Stimulated activated CD4-positive, alpha-beta T cell treated with anti-CD3 and anti-CD28 coated beads, Interleukin-2, amount 100 ng/mL, for 48 hours (primary cell): ENCODE measurements at regions not wholly inside any gene's neighbourhood (a gene's known extent, or its start where the extent isn't known, plus 50 kb on each side); places are given as distances from the start of the nearest gene placed in this dataset.
"Not testable (repeated sequence)": the region's sequence is repeated elsewhere in the genome, so short reads cannot be mapped to it uniquely, and the experiment has no call there.

ENCODE experiments used
- DNase-seq, 2 donors: peaks; one replicate each; pipeline ENCODE4 v3.0.0-alpha.2; 2020

DNA sequence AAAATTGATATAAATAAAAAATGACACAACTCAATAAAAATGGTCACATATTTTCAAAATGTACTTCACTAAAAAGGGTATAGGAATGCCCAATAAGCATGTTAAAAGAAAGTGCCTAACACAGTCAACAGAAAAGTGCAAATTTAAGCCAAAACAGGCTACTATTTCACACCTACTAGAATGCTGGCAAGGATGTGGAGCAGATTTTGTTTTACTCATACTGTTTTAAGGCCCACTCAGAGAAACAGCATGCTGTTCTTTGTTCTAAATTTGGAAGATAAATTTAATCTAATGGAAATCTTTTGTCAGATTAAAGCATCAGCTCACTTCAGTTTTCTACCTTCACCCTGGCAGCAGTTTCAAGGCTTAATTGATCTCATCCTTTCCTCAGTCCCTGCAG, 576.8 kb upstream of the HS3ST1 start:
- DNase-seq: no peak

- DNase-seq: not testable (repeated sequence)
These were observed 567.9 kb upstream of the HS3ST1 start for GRCh38 chr4:11996581-11996980.

DNA sequence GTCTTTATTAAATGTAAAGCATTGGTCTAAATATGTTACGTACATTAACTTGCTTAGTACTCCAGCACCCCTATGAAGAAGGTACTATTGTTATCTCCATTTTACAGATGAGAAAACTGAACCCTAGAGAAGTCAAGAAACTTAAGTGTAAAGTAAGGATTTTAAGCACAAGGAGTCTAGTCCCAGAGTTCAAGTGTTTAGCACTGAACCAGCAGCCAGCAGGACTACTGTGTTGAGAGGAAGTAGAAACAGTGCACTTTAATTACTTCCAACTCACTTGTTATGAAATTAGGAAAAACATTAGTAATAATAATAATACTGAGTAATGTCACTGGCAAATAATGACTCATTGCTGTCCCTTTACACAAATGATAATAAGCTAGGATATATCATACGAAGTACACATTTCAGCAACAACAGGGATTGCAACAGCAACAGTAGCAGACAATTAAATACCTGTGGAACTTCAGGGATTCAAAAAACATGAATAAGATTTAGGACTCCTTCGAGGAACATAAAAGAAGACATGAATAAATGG, 548.1 kb upstream of the HS3ST1 start:
- DNase-seq: no peak

DNA sequence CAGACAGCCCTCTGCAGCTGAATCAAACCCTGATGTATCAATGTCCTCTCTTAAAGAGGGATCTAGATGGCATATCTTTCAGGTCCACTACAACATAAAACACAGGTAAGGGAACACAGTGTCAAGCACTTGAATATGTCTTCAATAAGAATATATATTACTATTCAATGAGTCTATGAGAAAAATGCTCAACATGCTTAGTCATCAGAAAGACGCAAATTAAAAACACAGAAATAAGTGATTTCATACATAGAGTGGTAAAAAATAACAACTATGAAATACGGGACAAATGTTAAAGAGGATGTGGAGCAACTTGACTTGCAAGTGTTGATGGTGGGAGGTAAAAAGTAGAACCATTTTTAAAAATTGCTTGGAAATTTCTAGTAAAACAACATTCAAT, 544.6 kb upstream of the HS3ST1 start:
- no peak for DNase-seq

DNA sequence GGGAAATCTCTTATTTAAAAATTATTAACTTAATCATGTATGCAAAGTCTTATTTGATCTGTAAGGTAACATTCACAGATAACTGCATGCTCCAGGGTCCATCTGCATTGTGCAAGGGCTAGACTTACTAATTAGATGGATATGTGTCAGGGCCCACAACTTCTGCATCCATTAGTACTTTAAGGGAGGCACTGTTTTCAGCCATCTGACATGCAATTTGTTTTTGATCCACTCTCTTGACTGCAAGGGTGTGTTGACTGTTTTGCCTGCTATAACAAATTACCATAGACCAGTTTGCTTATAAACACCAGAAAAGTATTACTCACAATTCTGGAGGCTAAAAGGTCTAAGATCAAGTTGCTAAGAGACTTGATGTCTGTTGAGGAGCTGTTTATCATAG, 542.1 kb upstream of the HS3ST1 start:
- no peak for DNase-seq

- no peak for DNase-seq
These were observed 538.1 kb upstream of the HS3ST1 start for GRCh38 chr4:11966782-11967181.

- DNase-seq: no peak
These were observed 525.4 kb upstream of the HS3ST1 start for GRCh38 chr4:11954093-11954492.

DNA sequence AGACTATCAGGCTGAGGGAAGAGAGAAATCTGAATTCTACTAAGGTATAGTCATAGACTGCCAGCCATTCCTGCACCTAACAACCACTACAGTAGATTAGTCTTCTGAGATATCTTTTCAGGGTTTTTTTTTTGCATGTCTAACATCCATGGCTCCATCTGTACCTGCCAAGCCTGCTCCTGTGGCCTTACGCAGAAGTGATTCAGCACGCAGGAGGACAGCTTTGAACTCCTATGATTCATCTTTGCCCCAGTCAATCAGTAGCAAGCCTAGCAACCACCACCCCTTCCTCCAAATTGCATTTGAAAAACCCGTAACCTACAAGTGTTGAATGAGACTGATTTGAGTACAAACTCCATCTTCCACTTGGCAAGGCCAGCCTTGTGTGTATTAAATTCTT, 520.7 kb upstream of the HS3ST1 start:
- DNase-seq: no peak

DNA sequence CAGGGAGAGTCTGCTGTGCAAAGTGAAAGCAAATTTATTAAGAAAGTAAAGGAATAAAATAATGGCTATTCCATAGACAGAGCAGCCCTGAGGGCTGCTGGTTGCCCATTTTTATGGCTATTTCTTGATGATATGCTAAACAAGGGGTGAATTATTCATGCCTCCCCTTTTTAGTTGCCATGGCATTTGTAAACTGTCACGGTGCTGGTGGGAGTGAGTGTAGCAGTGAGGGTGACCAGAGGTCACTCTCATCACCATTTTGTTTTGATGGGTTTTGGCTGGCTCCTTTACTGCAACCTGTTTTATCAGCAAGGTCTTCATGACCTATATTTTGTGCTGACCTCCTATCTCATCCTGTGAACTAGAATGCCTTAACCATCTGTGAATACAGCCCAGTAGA, 518.9 kb upstream of the HS3ST1 start:
- not testable (repeated sequence) for DNase-seq

GRCh38 chr4:11937941-11938340, 509.2 kb upstream of the HS3ST1 start:
- DNase-seq: no peak

DNA sequence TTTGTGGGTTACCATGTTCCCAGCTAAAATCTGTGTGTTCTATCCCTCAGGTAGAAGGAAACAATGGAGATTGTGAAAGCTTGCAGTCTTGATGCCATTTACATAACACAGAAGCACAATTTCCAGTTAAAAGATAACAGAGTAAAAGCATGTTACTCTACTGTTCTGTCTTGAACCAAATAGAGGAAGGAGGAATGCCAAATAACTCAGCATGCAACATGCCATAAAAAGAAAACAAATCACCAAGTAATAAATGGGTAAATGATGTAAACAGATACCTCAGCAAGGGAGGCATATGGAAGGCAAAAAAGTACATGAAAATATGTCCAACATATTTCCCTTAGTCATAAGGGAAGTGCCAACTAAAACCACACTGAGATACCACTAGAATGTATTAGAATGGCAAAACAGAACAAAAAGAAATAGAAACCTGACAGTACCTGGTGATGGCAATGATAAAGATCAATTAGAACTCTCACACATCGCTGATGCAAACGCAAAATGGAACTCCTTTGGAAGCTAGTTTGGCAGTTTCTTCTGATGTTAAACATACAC, 502.6 kb upstream of the HS3ST1 start:
- DNase-seq: no peak

GRCh38 chr4:11929080-11929479, 500.4 kb upstream of the HS3ST1 start:
- no peak for DNase-seq

- no peak for DNase-seq
These were observed 490.6 kb upstream of the HS3ST1 start for GRCh38 chr4:11919316-11919715.

GRCh38 chr4:11914406-11914805, 485.7 kb upstream of the HS3ST1 start:
- DNase-seq: no peak

DNA sequence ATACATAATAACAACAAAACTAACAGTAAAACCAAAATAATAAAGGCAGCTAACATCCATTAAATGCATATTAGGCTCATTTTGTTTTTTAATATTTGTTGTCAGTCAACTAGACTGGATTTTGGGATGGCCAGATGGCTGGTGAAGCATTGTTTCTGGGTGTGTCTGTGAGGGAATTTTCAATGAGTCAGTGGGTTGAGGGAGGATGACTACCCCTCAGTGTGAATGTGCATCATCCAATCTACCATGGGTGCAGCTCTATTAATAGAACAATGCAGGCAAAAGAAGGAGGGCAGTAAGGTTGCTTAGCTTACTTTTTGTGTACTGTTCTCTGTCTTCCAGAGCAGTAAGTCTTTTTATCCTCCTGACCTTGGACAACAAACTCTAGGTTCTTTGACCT, 484.2 kb upstream of the HS3ST1 start:
- no peak for DNase-seq

GRCh38 chr4:11910812-11911211, 482.1 kb upstream of the HS3ST1 start:
- DNase-seq: no peak

DNA sequence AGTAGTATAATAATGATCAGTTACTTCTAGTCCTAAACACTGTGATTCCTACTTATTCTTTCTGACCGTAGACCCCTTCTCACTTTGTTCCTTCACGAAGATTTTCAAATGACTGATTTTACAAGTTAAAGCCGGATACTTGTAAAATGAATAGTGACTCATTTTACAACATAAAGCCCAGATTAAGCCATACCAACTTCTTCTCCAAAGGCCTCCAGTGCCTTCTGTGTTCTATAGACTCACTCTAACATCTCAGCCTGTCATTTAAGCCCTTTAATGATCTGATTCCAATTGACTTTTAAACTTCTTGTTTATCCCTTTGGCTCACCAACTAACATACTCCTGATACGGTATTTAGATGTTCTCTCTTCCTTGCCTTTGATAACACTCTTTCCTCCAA, 480.0 kb upstream of the HS3ST1 start:
- DNase-seq: no peak

GRCh38 chr4:11908205-11908604, 479.5 kb upstream of the HS3ST1 start:
- DNase-seq: no peak

GRCh38 chr4:11904846-11905739, 476.4 kb upstream of the HS3ST1 start:
- DNase-seq: no peak

DNA sequence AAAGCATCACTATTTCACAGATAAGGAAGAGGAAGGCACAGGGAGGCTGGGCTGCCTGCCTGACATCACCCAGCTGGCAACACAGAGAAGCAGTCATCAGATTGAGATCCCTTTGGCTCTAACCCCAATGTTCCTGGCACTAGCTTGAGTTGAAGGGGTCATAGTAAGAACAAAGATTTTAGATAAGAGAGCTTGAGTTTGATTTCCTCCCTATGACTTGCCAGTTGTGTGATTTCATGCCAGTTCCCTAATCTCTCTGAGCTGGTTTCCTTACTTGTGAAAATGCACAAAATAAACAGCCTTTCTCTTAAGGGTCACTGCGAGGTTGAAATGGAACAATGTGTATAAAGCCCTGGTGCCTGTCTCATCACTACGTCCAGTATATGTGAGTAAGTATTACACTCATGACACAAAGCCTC, 475.4 kb upstream of the HS3ST1 start:
- no peak for DNase-seq

DNA sequence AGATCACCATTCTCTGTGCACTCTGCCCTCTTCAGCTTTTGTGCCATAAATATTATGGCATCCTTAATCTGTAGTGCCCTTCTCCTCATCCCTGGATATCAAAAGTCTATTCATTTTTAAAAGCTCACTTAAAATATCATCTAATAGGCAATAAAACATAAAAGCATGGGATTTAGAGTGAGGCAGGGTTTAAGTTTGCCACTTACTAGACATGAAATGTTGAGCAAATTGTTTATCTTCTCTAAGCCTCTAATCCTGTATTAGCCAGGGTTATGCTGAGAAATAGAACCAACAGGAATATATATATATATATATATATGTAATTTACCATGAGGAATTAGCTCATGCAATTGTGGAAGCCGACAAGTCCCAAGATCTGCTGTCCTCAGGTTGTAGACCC, 472.4 kb upstream of the HS3ST1 start:
- DNase-seq: no peak

- no peak for DNase-seq
These were observed 471.7 kb upstream of the HS3ST1 start for GRCh38 chr4:11900359-11900758.

GRCh38 chr4:11898796-11899195, 470.1 kb upstream of the HS3ST1 start:
- DNase-seq: no peak

GRCh38 chr4:11895766-11896165, 467.1 kb upstream of the HS3ST1 start:
- no peak for DNase-seq
